Left ventricle myocardium inferior (tissue), 1 donor: ENCODE measurements at regions not wholly inside any gene's neighbourhood (a gene's known extent, or its start where the extent isn't known, plus 50 kb on each side); places are given as distances from the start of the nearest gene placed in this dataset.

Experiments used
- DNase-seq: peaks from one replicate; pipeline ENCODE4 v3.0.0-alpha.2; 2020
- H3K27ac ChIP-seq: fragments of 200-600 bp; replicated peaks from 2 replicates; pipeline ENCODE4 v1.8.0; 2021
- H3K27me3 ChIP-seq: fragments of 200-600 bp; 2 replicates; pipeline ENCODE4 v1.8.0; 2021; ENCODE audit warnings: low read depth
- H3K36me3 ChIP-seq: fragments of 200-600 bp; 2 replicates; pipeline ENCODE4 v1.8.0; 2021
- H3K4me1 ChIP-seq: fragments of 200-600 bp; 2 replicates; pipeline ENCODE4 v1.8.0; 2021
- H3K4me3 ChIP-seq: fragments of 200-600 bp; 2 replicates; pipeline ENCODE4 v1.8.0; 2021; ENCODE audit warnings: mild to moderate bottlenecking, moderate library complexity
- H3K9me3 ChIP-seq: fragments of 200-600 bp; replicated peaks from 2 replicates; pipeline ENCODE4 v1.8.0; 2021
- CTCF ChIP-seq: fragments of 200-600 bp; IDR thresholded peaks from 2 replicates; pipeline ENCODE4 v1.8.0; 2021; ENCODE audit warnings: antibody characterized with exemption, mild to moderate bottlenecking, borderline replicate concordance
- intact Hi-C: fragments of 100-400 bp; cut with micrococcal nuclease; formaldehyde crosslinking; loops from one replicate; pipeline ENCODE4 v1.11.0; 2022
- donor health status: DM: no; HTN: yes; CAD: no; lungs with severe emphysema.

DNA sequence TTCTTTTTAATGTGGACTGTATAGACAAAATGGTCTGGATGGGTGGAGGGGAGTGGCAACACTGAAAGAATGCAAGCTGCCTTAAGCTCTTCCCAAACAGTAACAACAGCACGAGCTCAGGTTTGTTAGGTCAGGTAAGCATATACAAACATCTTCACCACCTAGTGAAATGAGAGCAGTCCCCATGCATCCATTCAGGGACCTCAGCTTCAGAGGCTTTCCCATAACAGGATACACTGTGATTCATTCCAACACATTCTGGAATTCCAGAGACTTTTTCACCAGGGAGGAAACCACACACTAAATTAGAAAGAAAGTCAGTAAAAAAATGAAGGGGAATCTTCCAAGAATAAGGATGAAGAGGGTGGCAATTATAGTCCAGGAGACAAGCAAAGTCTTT lies 50.4 kb upstream of the BZW1 start:
- no peak for DNase-seq
- no peaks in the 10 kb centered on the region for H3K36me3 ChIP-seq
- no peak overlapping the region for H3K27ac ChIP-seq
- peaks cover 11% of the 10 kb centered on the region for H3K4me1 ChIP-seq
- H3K9me3 ChIP-seq, result no peaks in the 10 kb centered on the region
- H3K27me3 ChIP-seq, result no peaks in the 10 kb centered on the region
- no peak for TF ChIP-seq CTCF
- no peak overlapping the region for H3K4me3 ChIP-seq
- intact Hi-C loops, result no loop called here
